SK-MEL-5 (cell line): ENCODE measurements at regions not wholly inside any gene's neighbourhood (a gene's known extent, or its start where the extent isn't known, plus 50 kb on each side); places are given as distances from the start of the nearest gene placed in this dataset.

Source experiments
- DNase-seq: peaks from one replicate; pipeline ENCODE4 v3.0.0-alpha.2; 2016; ENCODE audit warnings: low read depth, low spot score
- in situ Hi-C: cut with HindIII; loops from 2 replicates; pipeline ENCODE4 v1.10.0; 2016; ENCODE audit warnings: low sequenced_read_pairs, high pct_unique_total_duplicates, low pct_unique_long_range_greater_than_20kb

- in situ Hi-C loops, result no loop called here
- DNase-seq, result no peak
Measured at GRCh38 chr4:42313872-42314271, 83.4 kb upstream of the SHISA3 start.

GRCh38 chr4:42315231-42315630 lies 82.1 kb upstream of the SHISA3 start:
- no peak for DNase-seq
- in situ Hi-C loops, result no loop called here

DNA sequence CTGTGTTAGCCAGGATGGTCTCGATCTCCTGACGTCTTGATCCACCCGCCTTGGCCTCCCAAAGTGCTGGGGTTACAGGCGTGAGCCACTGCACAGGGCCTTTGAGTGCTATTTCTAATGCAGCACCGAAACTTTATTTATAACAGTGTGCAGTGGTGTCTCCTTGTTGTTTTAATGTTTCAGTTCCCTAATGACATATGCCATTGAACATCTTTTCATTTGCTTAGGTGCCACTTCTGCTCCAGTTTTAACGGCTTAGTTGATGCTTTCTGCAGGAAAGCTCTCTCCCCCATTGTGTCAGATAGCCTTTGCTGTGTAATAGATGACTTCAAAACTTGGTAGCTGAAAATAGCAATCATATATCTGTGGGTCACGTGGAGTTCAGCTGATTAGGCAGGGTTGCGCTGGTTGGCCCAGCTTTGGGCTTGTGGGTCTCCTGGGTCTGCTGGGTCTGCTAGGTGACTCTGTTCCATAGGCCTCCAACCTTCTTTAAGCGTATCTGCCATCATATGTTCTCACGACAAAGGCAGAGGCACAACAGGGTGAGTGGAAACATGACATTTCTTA lies 76.4 kb upstream of the SHISA3 start:
- no peak for DNase-seq
- in situ Hi-C loops, result no loop called here

DNA sequence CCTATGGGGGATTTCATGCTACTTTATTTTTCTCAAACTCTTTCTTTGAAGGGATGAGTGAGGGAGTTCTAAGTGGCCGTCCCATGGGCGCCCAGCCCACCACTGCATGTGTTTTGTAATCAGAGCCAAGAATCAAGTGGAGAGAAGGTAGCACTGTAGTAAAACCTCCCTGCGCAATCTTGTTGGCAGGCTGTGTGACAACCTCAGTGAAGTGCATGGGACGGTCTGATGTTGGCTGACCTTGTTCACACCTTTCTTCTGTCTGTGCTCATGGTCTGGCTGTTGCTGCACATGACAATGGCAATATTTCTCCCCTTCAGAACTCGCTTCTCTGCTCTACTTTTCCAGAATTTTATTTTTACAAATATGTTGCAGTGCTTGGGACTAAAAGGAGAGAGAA lies 71.2 kb upstream of the SHISA3 start:
- DNase-seq, result no peak
- in situ Hi-C loops, result no loop called here

GRCh38 chr4:42326524-42326923 lies 70.8 kb upstream of the SHISA3 start:
- in situ Hi-C loops, result no loop called here
- no peak for DNase-seq

DNA sequence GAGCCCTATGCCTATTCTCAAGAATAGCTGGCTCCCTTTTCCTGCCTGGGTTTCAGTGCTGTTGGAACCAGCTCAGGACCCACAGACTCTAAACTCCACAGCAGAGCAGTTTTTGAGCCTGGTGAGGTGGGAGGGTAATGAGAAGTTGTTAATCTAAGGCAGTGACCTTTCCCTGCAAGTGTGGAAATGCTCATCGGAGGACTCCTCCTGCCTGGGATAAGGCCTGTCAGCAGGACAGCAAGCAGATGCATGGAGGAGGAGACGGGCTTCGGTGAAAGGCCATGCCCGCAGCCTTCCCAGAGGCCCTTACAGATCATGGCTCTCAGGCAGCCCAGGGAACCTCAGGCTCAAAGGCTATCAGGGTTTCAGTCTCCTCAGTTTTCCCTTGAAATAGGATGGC lies 70.0 kb upstream of the SHISA3 start:
- in situ Hi-C loops, result no loop called here
- DNase-seq, result no peak

GRCh38 chr4:42328978-42329377 lies 68.3 kb upstream of the SHISA3 start:
- DNase-seq, result no peak
- in situ Hi-C loops, result no loop called here

DNA sequence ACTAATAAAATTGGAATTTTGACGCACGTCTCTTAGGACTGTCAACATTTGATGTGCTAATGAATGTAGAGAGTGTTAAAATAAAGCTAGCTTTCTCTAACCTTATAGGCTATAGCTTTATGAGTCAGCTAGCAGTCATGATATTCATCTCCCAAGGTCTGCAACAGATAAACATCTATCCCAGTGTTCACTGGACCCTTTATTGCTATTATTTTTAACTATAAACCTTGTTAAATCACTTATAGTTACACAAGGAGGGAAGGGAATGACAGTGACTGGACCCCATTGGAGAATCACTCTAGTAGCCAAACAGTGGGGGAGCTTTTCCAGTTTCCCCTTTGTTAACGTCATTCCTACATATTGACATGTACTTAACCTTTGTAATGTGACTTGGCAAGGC lies 67.9 kb upstream of the SHISA3 start:
- DNase-seq, result no peak
- in situ Hi-C loops, result no loop called here

GRCh38 chr4:42330002-42330592 lies 67.2 kb upstream of the SHISA3 start:
- in situ Hi-C loops, result no loop called here
- DNase-seq, result no peak

DNA sequence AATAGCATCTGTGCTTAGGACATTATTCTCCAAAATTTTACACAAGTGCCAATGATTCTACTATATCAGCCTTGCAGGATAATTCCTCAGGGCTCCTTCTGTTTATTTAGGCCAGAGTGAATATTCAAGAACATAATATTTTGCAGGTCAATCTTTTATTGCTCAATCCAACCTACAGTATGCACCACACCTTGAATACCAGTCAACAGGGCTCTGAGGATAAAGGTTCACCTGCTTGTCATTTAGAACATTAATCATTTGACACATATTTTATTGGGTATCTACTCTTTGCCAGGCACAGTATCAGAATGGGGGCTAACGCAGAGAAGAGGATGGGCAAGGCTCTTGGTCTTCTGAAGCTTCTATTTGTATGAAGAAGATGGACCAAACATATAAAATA lies 66.2 kb upstream of the SHISA3 start:
- no peak for DNase-seq
- in situ Hi-C loops, result no loop called here

- in situ Hi-C loops, result no loop called here
- DNase-seq, result peak; percentile 9
Measured at GRCh38 chr4:42331914-42332368, 65.3 kb upstream of the SHISA3 start.

GRCh38 chr4:42339935-42340406 lies 57.3 kb upstream of the SHISA3 start:
- DNase-seq, result no peak
- in situ Hi-C loops, result no loop called here

GRCh38 chr4:42341518-42342026 lies 55.7 kb upstream of the SHISA3 start:
- in situ Hi-C loops, result no loop called here
- DNase-seq, result no peak

GRCh38 chr4:42342459-42342858 lies 54.8 kb upstream of the SHISA3 start:
- no peak for DNase-seq
- in situ Hi-C loops, result no loop called here

- DNase-seq, result no peak
- in situ Hi-C loops, result no loop called here
Measured at GRCh38 chr4:42344309-42344708, 53.0 kb upstream of the SHISA3 start.

DNA sequence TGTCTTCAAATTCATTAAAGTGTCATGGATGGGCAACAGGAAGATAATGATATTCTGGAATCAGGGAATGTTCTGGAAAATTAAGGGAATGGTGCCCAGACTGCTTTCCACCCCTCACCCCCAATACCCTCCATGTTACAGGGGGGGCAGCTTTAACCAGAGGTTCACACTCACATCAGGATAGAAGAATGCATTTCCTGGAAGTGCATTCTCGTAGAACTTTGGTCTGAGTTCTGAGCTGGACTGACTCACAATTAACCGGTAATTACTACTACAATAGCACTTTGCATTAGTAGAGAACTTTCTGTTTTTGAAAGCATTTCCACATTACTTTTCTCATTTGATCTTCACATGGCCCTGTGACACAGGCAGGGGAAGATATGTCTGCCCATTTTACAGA lies 52.5 kb upstream of the SHISA3 start:
- in situ Hi-C loops, result no loop called here
- DNase-seq, result no peak

GRCh38 chr4:42345962-42346544 lies 51.2 kb upstream of the SHISA3 start:
- in situ Hi-C loops, result no loop called here
- no peak for DNase-seq

DNA sequence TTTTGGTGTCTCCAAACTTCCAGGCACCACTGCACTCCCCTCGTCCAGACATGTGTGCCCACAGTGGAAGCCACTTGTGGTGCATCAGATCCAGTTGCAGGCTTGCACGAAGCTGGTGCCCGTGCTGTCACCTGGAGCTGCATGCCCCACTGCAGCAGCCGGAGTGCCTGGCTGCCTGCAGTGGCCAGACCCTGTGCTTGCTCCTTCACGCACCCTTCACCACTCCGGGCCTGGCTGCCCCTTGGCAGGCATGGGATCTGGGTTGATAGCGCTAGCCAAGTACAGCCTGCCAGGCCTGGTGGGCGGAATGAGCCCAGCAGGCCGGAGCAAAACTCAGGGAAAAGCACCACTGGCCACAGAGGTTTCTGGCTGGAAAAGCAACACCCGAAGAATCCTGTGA lies 50.2 kb upstream of the SHISA3 start:
- DNase-seq, result no peak
- in situ Hi-C loops, result no loop called here
